HCT116 (cell line): ENCODE measurements at regions not wholly inside any gene's neighbourhood (a gene's known extent, or its start where the extent isn't known, plus 50 kb on each side); places are given as distances from the start of the nearest gene placed in this dataset.

Experiments
- EZH2 ChIP-seq: fragments of 200-600 bp; sonication (generic); IDR thresholded peaks from 2 replicates; pipeline ENCODE4 v1.6.1; 2017; ENCODE audit warnings: antibody characterized with exemption, mixed run types
- POLR2A ChIP-seq: IDR thresholded peaks from 2 replicates; pipeline ENCODE4 v1.7.0; 2011; ENCODE audit warnings: borderline replicate concordance; ENCODE audit not compliant: insufficient read depth, insufficient read length; ENCODE audit errors: extremely low read depth
- TF ChIP-seq, protein P1 (sequence below), 3 experiments: fragments of 200-600 bp in 1 of 3; sonication (generic) in 1 of 3; IDR thresholded peaks in 2 of 3; conservative IDR thresholded peaks in 1 of 3; 2 replicates each; pipeline ENCODE4 v1.5.1; 2012 to 2017; ENCODE audit warnings: low read depth in 2 of 3, low read length in 2 of 3, antibody characterized with exemption in 1 of 3, borderline replicate concordance in 1 of 3, control low read depth in 1 of 3, mild to moderate bottlenecking in 1 of 3, mixed read lengths in 1 of 3, mixed run types in 1 of 3, moderate library complexity in 1 of 3; ENCODE audit not compliant: insufficient read depth in 1 of 3

DNA sequence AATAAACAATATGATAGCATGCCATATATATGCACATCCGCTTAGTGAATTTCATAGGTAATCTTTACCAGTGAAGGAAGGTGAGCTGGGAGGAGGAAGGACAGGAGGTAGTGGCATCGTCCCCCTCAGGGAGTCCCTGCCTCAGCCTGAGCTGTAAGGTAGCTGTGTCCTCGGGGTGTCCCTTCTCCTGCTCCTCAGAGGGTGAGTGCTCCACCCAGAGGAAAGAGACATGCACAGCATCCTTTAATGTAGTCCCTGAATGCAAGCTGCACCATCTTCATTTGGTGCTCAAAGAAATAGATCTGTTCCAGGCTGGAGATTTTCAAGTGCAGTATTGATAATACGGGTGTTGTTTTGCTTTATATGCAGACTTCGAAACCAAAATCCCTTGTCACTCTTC lies 330.4 kb upstream of the SFRP2 start:
- TF ChIP-seq EZH2 (no peak), POLR2A (no peak)
- TF ChIP-seq, protein P1, sequence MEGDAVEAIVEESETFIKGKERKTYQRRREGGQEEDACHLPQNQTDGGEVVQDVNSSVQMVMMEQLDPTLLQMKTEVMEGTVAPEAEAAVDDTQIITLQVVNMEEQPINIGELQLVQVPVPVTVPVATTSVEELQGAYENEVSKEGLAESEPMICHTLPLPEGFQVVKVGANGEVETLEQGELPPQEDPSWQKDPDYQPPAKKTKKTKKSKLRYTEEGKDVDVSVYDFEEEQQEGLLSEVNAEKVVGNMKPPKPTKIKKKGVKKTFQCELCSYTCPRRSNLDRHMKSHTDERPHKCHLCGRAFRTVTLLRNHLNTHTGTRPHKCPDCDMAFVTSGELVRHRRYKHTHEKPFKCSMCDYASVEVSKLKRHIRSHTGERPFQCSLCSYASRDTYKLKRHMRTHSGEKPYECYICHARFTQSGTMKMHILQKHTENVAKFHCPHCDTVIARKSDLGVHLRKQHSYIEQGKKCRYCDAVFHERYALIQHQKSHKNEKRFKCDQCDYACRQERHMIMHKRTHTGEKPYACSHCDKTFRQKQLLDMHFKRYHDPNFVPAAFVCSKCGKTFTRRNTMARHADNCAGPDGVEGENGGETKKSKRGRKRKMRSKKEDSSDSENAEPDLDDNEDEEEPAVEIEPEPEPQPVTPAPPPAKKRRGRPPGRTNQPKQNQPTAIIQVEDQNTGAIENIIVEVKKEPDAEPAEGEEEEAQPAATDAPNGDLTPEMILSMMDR (IDR thresholded peaks at IDR 0.05 in 2 of 3, conservative IDR thresholded peaks at IDR 0.05 in 1 of 3; ENCODE audit: borderline replicate concordance in 1 of 3, insufficient read depth in 1 of 3, low read depth in 2 of 3, low read length in 2 of 3): no peak
